Lung (tissue), 11 donors: ENCODE measurements at regions not wholly inside any gene's neighbourhood (a gene's known extent, or its start where the extent isn't known, plus 50 kb on each side); places are given as distances from the start of the nearest gene placed in this dataset.
A peak's percentile ranks its signal among the peaks of the same experiment; 100 is the strongest.
"Not testable (repeated sequence)": the region's sequence is repeated elsewhere in the genome, so short reads cannot be mapped to it uniquely, and the experiment has no call there.

ENCODE experiments used
- ATAC-seq: fragments of 200-7000 bp; cut with Tn5 transposase; one replicate; pipeline ENCODE4 v1.9.1; 2020; ENCODE audit warnings: moderate number of reproducible peaks; ENCODE audit not compliant: insufficient read depth, low FRiP score
- DNase-seq, 3 donors: peaks; one replicate each; pipeline ENCODE4 v3.0.0-alpha.2; 2013 to 2017
- H3K27ac ChIP-seq, 2 donors: one replicate each; pipeline ENCODE4 v1.5.1; 2013; ENCODE audit warnings: mild to moderate bottlenecking in 2 of 2, moderate library complexity in 2 of 2, control low read depth in 1 of 2, inconsistent platforms in 1 of 2, low read depth in 1 of 2, low read length in 1 of 2
- H3K27me3 ChIP-seq, 3 donors: one replicate each; pipeline ENCODE4 v1.5.1; 2013; ENCODE audit warnings: low read length in 2 of 3; ENCODE audit not compliant: control insufficient read depth in 3 of 3, insufficient read depth in 3 of 3
- H3K36me3 ChIP-seq, 4 donors: one replicate each; pipeline ENCODE4 v1.5.1; 2013; ENCODE audit warnings: low read length in 4 of 4, mild to moderate bottlenecking in 1 of 4, moderate library complexity in 1 of 4; ENCODE audit not compliant: control insufficient read depth in 4 of 4, insufficient read depth in 4 of 4
- H3K4me1 ChIP-seq, 5 donors: one replicate each; pipeline ENCODE4 v1.5.1; 2013; ENCODE audit warnings: low read length in 5 of 5, mild to moderate bottlenecking in 2 of 5, moderate library complexity in 1 of 5; ENCODE audit not compliant: control insufficient read depth in 5 of 5, insufficient read depth in 5 of 5
- H3K4me3 ChIP-seq: one replicate; pipeline ENCODE4 v1.5.1; 2013; ENCODE audit warnings: mild to moderate bottlenecking, control low read depth, moderate library complexity
- H3K9ac ChIP-seq, 2 donors: one replicate each; pipeline ENCODE4 v1.5.1; 2013; ENCODE audit warnings: low read length in 2 of 2, control low read depth in 1 of 2; ENCODE audit not compliant: insufficient read depth in 1 of 2
- H3K9me3 ChIP-seq, 4 donors: one replicate each; pipeline ENCODE4 v1.5.1; 2013; ENCODE audit warnings: low read length in 3 of 4, mild to moderate bottlenecking in 1 of 4, moderate library complexity in 1 of 4; ENCODE audit not compliant: control insufficient read depth in 4 of 4, insufficient read depth in 3 of 4
- WGBS, 2 donors: extraction: QIAGEN DNeasy Blood & Tissue Kit; methylation state at CpG; one replicate each; pipeline ENCODE4 v1.1.7; 2013; 5-methylcytosine and 5-hydroxymethylcytosine counted together
- TF ChIP-seq, protein P1 (sequence below): IDR thresholded peaks from 2 replicates; pipeline ENCODE4 v1.5.1; 2012; ENCODE audit warnings: mild to moderate bottlenecking; ENCODE audit errors: control extremely low read depth, extremely low read depth
- donor health status: control.
- donor health status: control.
- donor health status: Bipolar disorder and iron deficiency.
- donor health status: healthy.
- donor health status: DM: yes; HTN: yes; CAD: no.

DNA sequence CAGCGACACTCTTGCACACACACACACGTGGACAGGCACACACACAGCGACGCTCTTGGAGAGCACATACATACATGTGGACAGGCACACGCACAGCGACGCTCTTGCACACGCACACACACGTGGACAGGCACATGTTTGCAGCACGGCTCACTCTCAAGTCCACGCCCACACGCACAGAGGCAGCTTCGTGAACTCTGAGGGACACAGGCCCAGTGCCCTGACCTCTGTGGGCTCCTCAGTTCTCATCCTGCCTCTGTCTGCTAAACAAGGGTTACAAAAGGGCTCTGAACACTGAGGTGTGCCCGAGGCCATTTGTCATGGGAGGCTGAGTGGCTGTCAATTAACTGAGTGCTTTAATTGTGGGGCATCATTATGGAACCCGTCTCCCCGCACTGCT, 558.8 kb upstream of the ADAMTS16 start:
- Histone ChIP-seq H3K9ac (no peak overlapping the region), H3K4me3 (no peak overlapping the region), H3K36me3 (no peaks in the 10 kb centered on the region), H3K9me3 (peaks cover 0 to 5% (median 1%) of the 10 kb centered on the region in 4 donors), H3K4me1 (no peaks in the 10 kb centered on the region), H3K27me3 (no peaks in the 10 kb centered on the region), H3K27ac (no peak overlapping the region)
- TF ChIP-seq, protein P1, sequence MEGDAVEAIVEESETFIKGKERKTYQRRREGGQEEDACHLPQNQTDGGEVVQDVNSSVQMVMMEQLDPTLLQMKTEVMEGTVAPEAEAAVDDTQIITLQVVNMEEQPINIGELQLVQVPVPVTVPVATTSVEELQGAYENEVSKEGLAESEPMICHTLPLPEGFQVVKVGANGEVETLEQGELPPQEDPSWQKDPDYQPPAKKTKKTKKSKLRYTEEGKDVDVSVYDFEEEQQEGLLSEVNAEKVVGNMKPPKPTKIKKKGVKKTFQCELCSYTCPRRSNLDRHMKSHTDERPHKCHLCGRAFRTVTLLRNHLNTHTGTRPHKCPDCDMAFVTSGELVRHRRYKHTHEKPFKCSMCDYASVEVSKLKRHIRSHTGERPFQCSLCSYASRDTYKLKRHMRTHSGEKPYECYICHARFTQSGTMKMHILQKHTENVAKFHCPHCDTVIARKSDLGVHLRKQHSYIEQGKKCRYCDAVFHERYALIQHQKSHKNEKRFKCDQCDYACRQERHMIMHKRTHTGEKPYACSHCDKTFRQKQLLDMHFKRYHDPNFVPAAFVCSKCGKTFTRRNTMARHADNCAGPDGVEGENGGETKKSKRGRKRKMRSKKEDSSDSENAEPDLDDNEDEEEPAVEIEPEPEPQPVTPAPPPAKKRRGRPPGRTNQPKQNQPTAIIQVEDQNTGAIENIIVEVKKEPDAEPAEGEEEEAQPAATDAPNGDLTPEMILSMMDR: no peak
- no peak for DNase-seq
- no peak for ATAC-seq
- 92% methylated on average over 16 of the region's 16 CpGs for WGBS, 2 donors

DNA sequence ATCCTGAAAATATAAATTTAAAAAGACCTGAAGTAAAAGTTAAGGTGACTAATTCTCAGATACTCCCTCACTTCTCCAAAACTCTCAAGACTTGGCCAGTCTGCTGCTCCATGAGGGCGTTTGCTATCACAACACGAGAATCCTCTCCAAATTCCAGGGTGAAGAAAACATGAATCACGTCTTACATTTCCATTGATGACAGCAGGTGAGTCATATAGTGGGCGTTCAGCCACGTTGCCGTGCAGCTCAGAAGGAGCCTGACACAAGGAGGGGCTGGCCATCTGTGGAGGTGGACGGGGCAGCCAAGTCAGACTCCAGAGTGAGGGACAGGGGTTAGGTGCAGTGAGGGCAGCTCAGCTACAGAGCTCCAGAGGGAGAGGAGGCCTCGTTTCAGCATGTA, 555.1 kb upstream of the ADAMTS16 start:
- H3K9me3 ChIP-seq: peaks cover 0 to 5% (median 1%) of the 10 kb centered on the region in 4 donors
- no peaks in the 10 kb centered on the region for H3K36me3 ChIP-seq
- no peak overlapping the region for H3K9ac ChIP-seq
- no peak overlapping the region for H3K27ac ChIP-seq
- no peak overlapping the region for H3K4me3 ChIP-seq
- no peaks in the 10 kb centered on the region for H3K4me1 ChIP-seq
- no peaks in the 10 kb centered on the region for H3K27me3 ChIP-seq
- TF ChIP-seq, protein P1: no peak
- ATAC-seq (peak; percentile 67), DNase-seq (no peak)
- 62 to 81% methylated on average over 8 of the region's 8 CpGs for WGBS, 2 donors

DNA sequence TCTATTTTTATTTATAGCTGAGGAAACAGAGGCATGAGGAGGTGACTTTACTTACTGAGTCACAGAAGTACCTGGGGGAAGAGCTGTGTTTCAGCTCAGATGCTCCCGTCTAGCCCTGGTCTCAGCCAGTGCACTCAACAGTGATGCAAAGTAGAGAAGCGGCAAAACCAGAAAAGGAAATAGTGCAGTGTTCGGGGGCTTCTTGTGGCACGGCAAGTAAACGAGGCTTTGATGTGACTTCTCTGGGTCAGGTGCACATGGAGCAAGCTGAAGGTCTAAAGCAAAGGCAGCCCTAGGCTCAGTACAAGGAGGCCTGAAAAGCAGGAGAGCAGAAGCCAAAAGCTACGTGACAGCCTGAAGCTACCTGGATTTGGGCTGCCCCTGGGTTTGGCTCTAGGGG, 526.7 kb upstream of the ADAMTS16 start:
- WGBS, 2 donors: 84 to 87% methylated on average over 6 of the region's 6 CpGs
- DNase-seq (no peak), ATAC-seq (no peak)
- Histone ChIP-seq H3K9me3 (peaks cover 0 to 6% (median 0%) of the 10 kb centered on the region in 4 donors), H3K27me3 (no peaks in the 10 kb centered on the region), H3K9ac (no peak overlapping the region), H3K27ac (no peak overlapping the region), H3K4me3 (no peak overlapping the region), H3K36me3 (no peaks in the 10 kb centered on the region), H3K4me1 (no peaks in the 10 kb centered on the region)
- TF ChIP-seq, protein P1: no peak

DNA sequence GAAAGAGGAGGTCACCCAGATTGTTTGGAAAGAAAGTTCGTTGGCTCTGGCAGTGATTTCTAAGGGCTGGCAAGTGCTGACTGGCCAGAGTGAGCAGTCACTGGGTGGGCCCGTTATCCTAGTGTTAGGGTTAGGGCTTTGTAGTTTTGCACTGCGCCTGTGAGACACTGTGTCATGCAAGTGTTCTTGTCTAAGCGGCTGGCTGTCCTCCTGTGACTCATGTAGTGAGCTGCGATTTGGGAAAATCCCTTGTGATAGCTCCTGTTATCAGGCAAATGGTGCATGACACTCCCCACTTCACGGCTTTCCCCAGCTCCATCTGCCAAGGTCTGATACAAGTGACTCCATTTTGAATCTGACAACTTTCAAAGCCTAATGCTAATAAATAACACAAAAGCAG, 526.0 kb upstream of the ADAMTS16 start:
- TF ChIP-seq, protein P1: no peak
- WGBS, 2 donors: 60 to 82% methylated on average over 6 of the region's 6 CpGs
- H3K27me3 ChIP-seq: no peaks in the 10 kb centered on the region

DNA sequence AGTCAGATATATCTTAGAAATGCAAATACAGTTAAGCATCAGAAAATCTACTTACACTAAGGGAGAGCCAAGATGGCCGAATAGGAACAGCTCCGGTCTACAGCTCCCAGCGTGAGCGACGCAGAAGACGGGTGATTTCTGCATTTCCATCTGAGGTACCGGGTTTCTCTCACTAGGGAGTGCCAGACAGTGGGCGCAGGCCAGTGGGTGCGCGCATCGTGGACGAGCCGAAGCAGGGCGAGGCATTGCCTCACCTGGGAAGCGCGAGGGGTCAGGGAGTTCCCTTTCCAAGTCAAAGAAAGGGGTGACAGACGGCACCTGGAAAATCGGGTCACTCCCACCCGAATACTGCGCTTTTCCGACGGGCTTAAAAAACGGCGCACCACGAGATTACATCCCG, 524.8 kb upstream of the ADAMTS16 start:
- not testable (repeated sequence) for H3K4me1 ChIP-seq, H3K27me3 ChIP-seq, H3K9ac ChIP-seq, H3K4me3 ChIP-seq, ATAC-seq, DNase-seq, H3K27ac ChIP-seq, H3K9me3 ChIP-seq, H3K36me3 ChIP-seq
- 95 to 96% methylated on average over 22 to 23 of the region's 26 CpGs for WGBS, 2 donors

More for the DNA sequence above, 526.0 kb upstream of the ADAMTS16 start:
- no peak for DNase-seq
- Histone ChIP-seq H3K36me3 (no peaks in the 10 kb centered on the region), H3K4me1 (no peaks in the 10 kb centered on the region), H3K9ac (no peak overlapping the region), H3K9me3 (peaks cover 0 to 6% (median 0%) of the 10 kb centered on the region in 4 donors), H3K27ac (no peak overlapping the region), H3K4me3 (no peak overlapping the region)
- no peak for ATAC-seq
